Panc1 (cell line): ENCODE measurements at regions not wholly inside any gene's neighbourhood (a gene's known extent, or its start where the extent isn't known, plus 50 kb on each side); places are given as distances from the start of the nearest gene placed in this dataset.

Source experiments
- ATAC-seq: fragments of 200-7000 bp; cut with Tn5 transposase; 2 replicates; pipeline ENCODE4 v1.9.1; 2020; ENCODE audit warnings: mild to moderate bottlenecking, moderate library complexity
- BruUV-seq: library from RNA; stranded (reverse); fragments of 400-500 nt; replicated peaks from 2 replicates; lab custom pipeline; 2021; lab: Mats Ljungman, UMichigan
- CTCF ChIA-PET: fragments of 300-600 bp; sonication (Branson Sonifier 250); formaldehyde crosslinking; loops from one replicate; lab custom pipeline; 2022; ENCODE audit warnings: antibody characterized with exemption; lab: Charles Lee
- POLR2A ChIA-PET: fragments of 300-600 bp; sonication (Branson Sonifier 250); formaldehyde crosslinking; loops from one replicate; lab custom pipeline; 2022; ENCODE audit warnings: antibody characterized with exemption; lab: Charles Lee
- DNase-seq: peaks from one replicate; pipeline ENCODE4 v3.0.0-alpha.2; 2010; ENCODE audit warnings: low read depth, low spot score
- H3K27ac ChIP-seq: 2 replicates; pipeline ENCODE4 v1.5.1; 2011; ENCODE audit warnings: mild to moderate bottlenecking, low read length, inconsistent platforms
- H3K27me3 ChIP-seq: fragments of 200-500 bp; sonication (Bioruptor generic); 2 replicates; pipeline ENCODE4 v1.6.0; 2014; ENCODE audit warnings: low read length, inconsistent platforms; ENCODE audit not compliant: control insufficient read depth, insufficient read depth
- H3K36me3 ChIP-seq: fragments of 200-500 bp; sonication (Bioruptor generic); 2 replicates; pipeline ENCODE4 v1.5.1; 2014; ENCODE audit warnings: inconsistent platforms, mild to moderate bottlenecking, low read length, moderate library complexity; ENCODE audit not compliant: control insufficient read depth, insufficient read depth
- H3K4me1 ChIP-seq: 2 replicates; pipeline ENCODE4 v1.5.1; 2011; ENCODE audit warnings: inconsistent platforms, mild to moderate bottlenecking, low read length, moderate library complexity; ENCODE audit not compliant: control insufficient read depth, insufficient read depth
- H3K4me3 ChIP-seq, 2 experiments: 2 replicates each; pipeline ENCODE4 v1.5.1; 2011 to 2012; ENCODE audit warnings: low read depth in 2 of 2, low read length in 2 of 2, mild to moderate bottlenecking in 2 of 2, inconsistent platforms in 1 of 2, moderate library complexity in 1 of 2
- H3K9me3 ChIP-seq: fragments of 200-500 bp; sonication (Bioruptor generic); 2 replicates; pipeline ENCODE4 v1.5.1; 2014; ENCODE audit warnings: low read depth, mild to moderate bottlenecking, inconsistent platforms, low read length, moderate library complexity; ENCODE audit not compliant: control insufficient read depth, insufficient read depth
- POLR2AphosphoS5 ChIP-seq: IDR thresholded peaks from 2 replicates; pipeline ENCODE4 v1.6.1; 2012; ENCODE audit warnings: mild to moderate bottlenecking, low read depth, low read length, moderate library complexity
- SIN3A ChIP-seq: IDR thresholded peaks from 2 replicates; pipeline ENCODE4 v1.6.1; 2012; ENCODE audit warnings: low read depth, mild to moderate bottlenecking, low read length, moderate library complexity, borderline replicate concordance; ENCODE audit not compliant: insufficient read depth
- TCF7L2 ChIP-seq: IDR thresholded peaks from 2 replicates; pipeline ENCODE4 v1.6.1; 2011; ENCODE audit warnings: mild to moderate bottlenecking, low read depth, low read length, inconsistent platforms
- in situ Hi-C: cut with HindIII; loops from 2 replicates; pipeline ENCODE4 v1.10.0; 2016; ENCODE audit warnings: low sequenced_read_pairs, low pct_unique_long_range_greater_than_20kb
- intact Hi-C: fragments of 100-400 bp; cut with micrococcal nuclease; formaldehyde crosslinking; loops from one replicate; pipeline ENCODE4 v1.10.0; 2022; ENCODE audit not compliant: unreplicated experiment
- TF ChIP-seq, protein P1 (sequence below): fragments of 450-650 bp; IDR thresholded peaks from 2 replicates; pipeline ENCODE4 v1.5.1; 2017; ENCODE audit warnings: mild to moderate bottlenecking
- TF ChIP-seq, protein P2 (sequence below), 2 experiments: IDR thresholded peaks; 2 replicates each; pipeline ENCODE4 v1.6.1; 2011 to 2012; ENCODE audit warnings: low read depth in 2 of 2, control low read depth in 1 of 2, low read length in 1 of 2, mild to moderate bottlenecking in 1 of 2, moderate library complexity in 1 of 2; ENCODE audit not compliant: insufficient read depth in 1 of 2

DNA sequence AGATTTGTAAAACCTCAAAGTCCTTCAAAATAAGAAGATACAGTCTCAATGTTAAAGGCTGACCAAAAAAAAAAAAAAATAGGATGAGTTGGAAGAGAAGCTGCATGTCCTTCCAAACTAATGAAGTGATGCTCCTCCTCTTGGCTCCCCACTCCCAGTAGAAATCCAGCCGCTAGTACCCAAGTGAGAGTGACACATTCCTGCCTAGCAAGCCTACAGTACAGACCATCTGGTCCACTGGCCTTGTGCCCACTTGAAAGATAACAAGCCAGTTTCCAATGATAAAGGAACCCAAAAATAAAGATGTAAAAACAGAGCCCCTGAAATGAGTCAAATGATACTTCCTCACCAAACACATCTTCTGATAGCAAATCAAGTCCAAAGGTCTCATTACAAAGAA lies 258.7 kb upstream of the NSMCE3 start:
- Histone ChIP-seq H3K9me3 (no peaks in the 10 kb centered on the region), H3K36me3 (no peaks in the 10 kb centered on the region), H3K4me3 (no peak overlapping the region), H3K27me3 (no peaks in the 10 kb centered on the region), H3K4me1 (no peaks in the 10 kb centered on the region), H3K27ac (no peak overlapping the region)
- intact Hi-C loops, result no loop called here
- in situ Hi-C loops, result no loop called here
- ATAC-seq (no peak), DNase-seq (no peak)
- no TSS peak for BruUV-seq
- POLR2A ChIA-PET, result no interaction called here
- TF ChIP-seq TCF7L2 (no peak), SIN3A (no peak), POLR2AphosphoS5 (no peak)
- TF ChIP-seq, protein P1, sequence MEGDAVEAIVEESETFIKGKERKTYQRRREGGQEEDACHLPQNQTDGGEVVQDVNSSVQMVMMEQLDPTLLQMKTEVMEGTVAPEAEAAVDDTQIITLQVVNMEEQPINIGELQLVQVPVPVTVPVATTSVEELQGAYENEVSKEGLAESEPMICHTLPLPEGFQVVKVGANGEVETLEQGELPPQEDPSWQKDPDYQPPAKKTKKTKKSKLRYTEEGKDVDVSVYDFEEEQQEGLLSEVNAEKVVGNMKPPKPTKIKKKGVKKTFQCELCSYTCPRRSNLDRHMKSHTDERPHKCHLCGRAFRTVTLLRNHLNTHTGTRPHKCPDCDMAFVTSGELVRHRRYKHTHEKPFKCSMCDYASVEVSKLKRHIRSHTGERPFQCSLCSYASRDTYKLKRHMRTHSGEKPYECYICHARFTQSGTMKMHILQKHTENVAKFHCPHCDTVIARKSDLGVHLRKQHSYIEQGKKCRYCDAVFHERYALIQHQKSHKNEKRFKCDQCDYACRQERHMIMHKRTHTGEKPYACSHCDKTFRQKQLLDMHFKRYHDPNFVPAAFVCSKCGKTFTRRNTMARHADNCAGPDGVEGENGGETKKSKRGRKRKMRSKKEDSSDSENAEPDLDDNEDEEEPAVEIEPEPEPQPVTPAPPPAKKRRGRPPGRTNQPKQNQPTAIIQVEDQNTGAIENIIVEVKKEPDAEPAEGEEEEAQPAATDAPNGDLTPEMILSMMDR, result no peak
- TF ChIP-seq, protein P2, sequence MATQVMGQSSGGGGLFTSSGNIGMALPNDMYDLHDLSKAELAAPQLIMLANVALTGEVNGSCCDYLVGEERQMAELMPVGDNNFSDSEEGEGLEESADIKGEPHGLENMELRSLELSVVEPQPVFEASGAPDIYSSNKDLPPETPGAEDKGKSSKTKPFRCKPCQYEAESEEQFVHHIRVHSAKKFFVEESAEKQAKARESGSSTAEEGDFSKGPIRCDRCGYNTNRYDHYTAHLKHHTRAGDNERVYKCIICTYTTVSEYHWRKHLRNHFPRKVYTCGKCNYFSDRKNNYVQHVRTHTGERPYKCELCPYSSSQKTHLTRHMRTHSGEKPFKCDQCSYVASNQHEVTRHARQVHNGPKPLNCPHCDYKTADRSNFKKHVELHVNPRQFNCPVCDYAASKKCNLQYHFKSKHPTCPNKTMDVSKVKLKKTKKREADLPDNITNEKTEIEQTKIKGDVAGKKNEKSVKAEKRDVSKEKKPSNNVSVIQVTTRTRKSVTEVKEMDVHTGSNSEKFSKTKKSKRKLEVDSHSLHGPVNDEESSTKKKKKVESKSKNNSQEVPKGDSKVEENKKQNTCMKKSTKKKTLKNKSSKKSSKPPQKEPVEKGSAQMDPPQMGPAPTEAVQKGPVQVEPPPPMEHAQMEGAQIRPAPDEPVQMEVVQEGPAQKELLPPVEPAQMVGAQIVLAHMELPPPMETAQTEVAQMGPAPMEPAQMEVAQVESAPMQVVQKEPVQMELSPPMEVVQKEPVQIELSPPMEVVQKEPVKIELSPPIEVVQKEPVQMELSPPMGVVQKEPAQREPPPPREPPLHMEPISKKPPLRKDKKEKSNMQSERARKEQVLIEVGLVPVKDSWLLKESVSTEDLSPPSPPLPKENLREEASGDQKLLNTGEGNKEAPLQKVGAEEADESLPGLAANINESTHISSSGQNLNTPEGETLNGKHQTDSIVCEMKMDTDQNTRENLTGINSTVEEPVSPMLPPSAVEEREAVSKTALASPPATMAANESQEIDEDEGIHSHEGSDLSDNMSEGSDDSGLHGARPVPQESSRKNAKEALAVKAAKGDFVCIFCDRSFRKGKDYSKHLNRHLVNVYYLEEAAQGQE (IDR thresholded peaks at IDR 0.05; ENCODE audit: insufficient read depth in 1 of 2, low read depth in 2 of 2, low read length in 1 of 2), result no peak
- CTCF ChIA-PET, result no interaction called here

DNA sequence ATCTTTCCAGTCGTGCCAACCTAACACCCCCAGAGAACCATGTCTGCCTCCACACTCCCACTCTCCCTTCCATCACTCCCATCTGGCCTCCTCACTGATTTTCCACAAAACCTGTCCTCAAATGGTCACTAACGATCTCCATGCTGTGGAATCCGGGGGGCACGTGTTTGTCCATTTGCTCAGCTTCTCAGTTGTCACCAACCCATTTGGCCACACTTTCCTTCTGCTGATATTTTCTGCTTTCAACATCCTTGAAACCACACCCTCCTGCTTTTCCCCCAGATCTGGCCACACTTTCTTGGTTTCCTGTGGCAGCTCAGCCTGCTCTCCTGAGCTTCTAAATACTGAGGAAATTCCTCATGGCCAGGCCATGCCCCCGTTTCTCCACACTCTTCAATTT lies 257.2 kb upstream of the NSMCE3 start:
- CTCF ChIA-PET, result no interaction called here
- no peaks in the 10 kb centered on the region for H3K27me3 ChIP-seq

More for the DNA sequence above, 257.2 kb upstream of the NSMCE3 start:
- intact Hi-C loops (no loop called here), in situ Hi-C loops (no loop called here)
- Histone ChIP-seq H3K36me3 (no peaks in the 10 kb centered on the region), H3K27ac (no peak overlapping the region), H3K4me1 (no peaks in the 10 kb centered on the region), H3K9me3 (no peaks in the 10 kb centered on the region), H3K4me3 (no peak overlapping the region)
- no peak for DNase-seq
- POLR2A ChIA-PET, result no interaction called here
- no peak for ATAC-seq
- BruUV-seq, result no TSS peak
- TF ChIP-seq SIN3A (no peak), TCF7L2 (no peak), POLR2AphosphoS5 (no peak)
- TF ChIP-seq, protein P1, result no peak
- TF ChIP-seq, protein P2 (IDR thresholded peaks at IDR 0.05; ENCODE audit: insufficient read depth in 1 of 2, low read depth in 2 of 2, low read length in 1 of 2), result no peak
